NB4 (cell line): ENCODE measurements at regions not wholly inside any gene's neighbourhood (a gene's known extent, or its start where the extent isn't known, plus 50 kb on each side); places are given as distances from the start of the nearest gene placed in this dataset.

Experiments
- POLR2A ChIP-seq: IDR thresholded peaks from 2 replicates; pipeline ENCODE4 v1.6.1; 2011; ENCODE audit warnings: mild to moderate bottlenecking; ENCODE audit not compliant: insufficient read length; ENCODE audit errors: extremely low read depth
- TF ChIP-seq, protein P1 (sequence below): IDR thresholded peaks from one replicate; pipeline ENCODE4 v1.5.1; 2012; ENCODE audit warnings: low read depth, low read length
- TF ChIP-seq, protein P2 (sequence below): IDR thresholded peaks from 2 replicates; pipeline ENCODE4 v1.6.1; 2011; ENCODE audit warnings: low read depth, low read length

DNA sequence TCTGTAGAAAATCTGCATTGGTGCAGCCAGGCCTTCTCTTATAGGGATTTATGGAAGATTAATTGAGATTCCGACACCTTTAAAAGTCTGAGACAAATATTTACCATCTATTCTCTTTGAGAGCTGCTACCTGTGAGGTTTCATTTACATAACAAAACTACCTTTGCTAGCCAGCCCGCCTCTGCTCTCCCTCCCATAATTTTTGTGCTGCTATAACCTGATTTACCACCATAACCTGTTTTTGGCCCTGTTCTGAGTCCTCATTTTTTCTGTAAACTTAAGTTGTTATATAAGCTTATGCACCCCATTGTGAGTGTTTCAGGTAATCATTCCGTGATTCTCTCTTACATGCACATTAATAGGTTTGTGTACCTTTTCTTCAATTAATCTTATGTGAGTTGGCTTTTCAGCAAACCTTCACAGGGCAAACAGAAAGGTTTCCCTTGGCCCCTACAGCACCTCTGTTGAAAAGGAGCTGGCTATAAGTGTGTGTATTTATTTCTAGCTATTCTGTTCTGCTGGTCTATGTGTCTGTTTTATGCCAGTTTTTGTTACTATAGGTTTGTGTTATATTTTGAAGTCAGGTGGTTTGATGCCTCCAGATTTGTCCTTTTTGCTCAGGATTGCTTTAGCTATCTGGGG, 114.9 kb upstream of the XIRP2 start:
- TF ChIP-seq, protein P1, sequence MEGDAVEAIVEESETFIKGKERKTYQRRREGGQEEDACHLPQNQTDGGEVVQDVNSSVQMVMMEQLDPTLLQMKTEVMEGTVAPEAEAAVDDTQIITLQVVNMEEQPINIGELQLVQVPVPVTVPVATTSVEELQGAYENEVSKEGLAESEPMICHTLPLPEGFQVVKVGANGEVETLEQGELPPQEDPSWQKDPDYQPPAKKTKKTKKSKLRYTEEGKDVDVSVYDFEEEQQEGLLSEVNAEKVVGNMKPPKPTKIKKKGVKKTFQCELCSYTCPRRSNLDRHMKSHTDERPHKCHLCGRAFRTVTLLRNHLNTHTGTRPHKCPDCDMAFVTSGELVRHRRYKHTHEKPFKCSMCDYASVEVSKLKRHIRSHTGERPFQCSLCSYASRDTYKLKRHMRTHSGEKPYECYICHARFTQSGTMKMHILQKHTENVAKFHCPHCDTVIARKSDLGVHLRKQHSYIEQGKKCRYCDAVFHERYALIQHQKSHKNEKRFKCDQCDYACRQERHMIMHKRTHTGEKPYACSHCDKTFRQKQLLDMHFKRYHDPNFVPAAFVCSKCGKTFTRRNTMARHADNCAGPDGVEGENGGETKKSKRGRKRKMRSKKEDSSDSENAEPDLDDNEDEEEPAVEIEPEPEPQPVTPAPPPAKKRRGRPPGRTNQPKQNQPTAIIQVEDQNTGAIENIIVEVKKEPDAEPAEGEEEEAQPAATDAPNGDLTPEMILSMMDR: no peak
- no peak for TF ChIP-seq POLR2A
- TF ChIP-seq, protein P2, sequence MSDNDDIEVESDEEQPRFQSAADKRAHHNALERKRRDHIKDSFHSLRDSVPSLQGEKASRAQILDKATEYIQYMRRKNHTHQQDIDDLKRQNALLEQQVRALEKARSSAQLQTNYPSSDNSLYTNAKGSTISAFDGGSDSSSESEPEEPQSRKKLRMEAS: no peak
